ENCODE measurements at regions not wholly inside any gene's neighbourhood (a gene's known extent, or its start where the extent isn't known, plus 50 kb on each side); places are given as distances from the start of the nearest gene placed in this dataset.

GRCh38 chrX:4570151-4570550 is 856.7 kb upstream of the PRKX start:
- Histone ChIP-seq H3K4me1 (ENCODE audit: control insufficient read depth, insufficient read depth, low read depth, low read length) (no peaks in the 10 kb centered on the region), H4K8ac (ENCODE audit: low read length) (no peak overlapping the region), H3K27ac (ENCODE audit: low read length, poor library complexity, severe bottlenecking) (no peak overlapping the region), H3K9me3 (ENCODE audit: control insufficient read depth, low read length) (peaks cover 21% of the 10 kb centered on the region), H2BK120ac (ENCODE audit: low read depth, low read length) (no peak overlapping the region), H2AK5ac (ENCODE audit: low read length, severe bottlenecking) (no peak overlapping the region), H2BK12ac (ENCODE audit: low read length in 2 of 2) (no peak overlapping the region), H3K18ac (ENCODE audit: low read depth in 1 of 2, low read length in 2 of 2) (no peak overlapping the region), H3K23ac (ENCODE audit: low read length in 2 of 2) (no peak overlapping the region), H3K36me3 (ENCODE audit: control insufficient read depth in 1 of 2, insufficient read depth in 2 of 2, low read depth in 1 of 2, low read length in 2 of 2) (no peaks in the 10 kb centered on the region), H2BK5ac (ENCODE audit: low read depth, low read length, poor library complexity, severe bottlenecking) (no peak overlapping the region), H3K9ac (ENCODE audit: low read length) (no peak overlapping the region), H3K79me1 (replicated peaks; ENCODE audit: low read length, poor library complexity, severe bottlenecking) (no peaks in the 10 kb centered on the region), H3K4ac (ENCODE audit: low read depth in 1 of 2, low read length in 2 of 2) (no peak overlapping the region), H3K4me3 (ENCODE audit: insufficient read depth in 1 of 2, low read depth in 1 of 2, low read length in 2 of 2) (no peak overlapping the region), H2AFZ (ENCODE audit: low read depth, low read length) (no peak overlapping the region), H2BK15ac (ENCODE audit: low read depth, poor library complexity, severe bottlenecking) (no peak overlapping the region), H3K27me3 (ENCODE audit: control insufficient read depth in 1 of 2, insufficient read depth in 1 of 2, low read length in 2 of 2) (no peaks in the 10 kb centered on the region), H3K4me2 (ENCODE audit: low read length, poor library complexity, severe bottlenecking) (no peak overlapping the region), H3K14ac (ENCODE audit: low read length in 2 of 2) (no peak overlapping the region), H4K91ac (ENCODE audit: low read length) (no peak overlapping the region)
- DNase-seq, result peak; percentile 0
- WGBS, result 86% methylated on average over 1 of the region's 1 CpG

DNA sequence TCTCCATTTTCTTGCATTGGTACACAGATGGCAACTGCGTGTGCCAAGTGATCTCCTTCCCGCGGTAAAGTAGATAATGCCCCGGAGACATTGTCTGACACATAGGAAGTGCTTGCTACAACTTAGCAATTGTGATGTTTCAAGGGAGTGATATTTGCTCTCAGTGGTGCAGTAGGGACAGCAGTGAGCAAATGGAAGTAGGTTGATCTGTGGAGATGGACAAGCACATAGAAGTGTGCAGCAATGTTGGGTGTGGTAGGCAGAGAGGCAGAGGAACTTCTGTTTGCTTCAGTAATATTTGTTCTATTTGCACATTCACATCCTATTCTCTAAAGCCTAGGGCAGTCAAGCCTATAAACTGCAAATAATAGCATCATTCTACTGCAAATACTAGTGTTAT is 846.7 kb upstream of the PRKX start:
- H2AK5ac ChIP-seq (ENCODE audit: low read length, severe bottlenecking), result no peak overlapping the region
- no peak overlapping the region for H3K18ac ChIP-seq (ENCODE audit: low read depth in 1 of 2, low read length in 2 of 2)

GRCh38 chrX:4550018-4550417 is 836.6 kb upstream of the PRKX start:
- Histone ChIP-seq H3K4ac (ENCODE audit: low read depth in 1 of 2, low read length in 2 of 2) (no peak overlapping the region), H2AFZ (ENCODE audit: low read depth, low read length) (no peak overlapping the region), H3K18ac (ENCODE audit: low read depth in 1 of 2, low read length in 2 of 2) (no peak overlapping the region), H4K8ac (ENCODE audit: low read length) (no peak overlapping the region), H4K91ac (ENCODE audit: low read length) (no peak overlapping the region), H3K36me3 (ENCODE audit: control insufficient read depth in 1 of 2, insufficient read depth in 2 of 2, low read depth in 1 of 2, low read length in 2 of 2) (no peaks in the 10 kb centered on the region), H3K27ac (ENCODE audit: low read length, poor library complexity, severe bottlenecking) (no peak overlapping the region), H3K4me3 (ENCODE audit: insufficient read depth in 1 of 2, low read depth in 1 of 2, low read length in 2 of 2) (no peak overlapping the region), H3K4me1 (ENCODE audit: control insufficient read depth, insufficient read depth, low read depth, low read length) (no peaks in the 10 kb centered on the region), H3K4me2 (ENCODE audit: low read length, poor library complexity, severe bottlenecking) (no peak overlapping the region), H3K9me3 (ENCODE audit: control insufficient read depth, low read length) (no peaks in the 10 kb centered on the region), H3K23ac (ENCODE audit: low read length in 2 of 2) (no peak overlapping the region), H2BK120ac (ENCODE audit: low read depth, low read length) (no peak overlapping the region), H2AK5ac (ENCODE audit: low read length, severe bottlenecking) (no peak overlapping the region), H3K27me3 (ENCODE audit: control insufficient read depth in 1 of 2, insufficient read depth in 1 of 2, low read length in 2 of 2) (no peaks in the 10 kb centered on the region), H3K14ac (ENCODE audit: low read length in 2 of 2) (no peak overlapping the region), H2BK12ac (ENCODE audit: low read length in 2 of 2) (no peak overlapping the region), H2BK5ac (ENCODE audit: low read depth, low read length, poor library complexity, severe bottlenecking) (no peak overlapping the region), H3K9ac (ENCODE audit: low read length) (no peak overlapping the region), H2BK15ac (ENCODE audit: low read depth, poor library complexity, severe bottlenecking) (no peak overlapping the region), H3K79me1 (replicated peaks; ENCODE audit: low read length, poor library complexity, severe bottlenecking) (no peaks in the 10 kb centered on the region)
- WGBS, result 80% methylated on average over 2 of the region's 3 CpGs
- DNase-seq, result no peak

More for the DNA sequence above, 846.7 kb upstream of the PRKX start:
- Histone ChIP-seq H3K4me2 (ENCODE audit: low read length, poor library complexity, severe bottlenecking) (no peak overlapping the region), H3K23ac (ENCODE audit: low read length in 2 of 2) (no peak overlapping the region), H2BK15ac (ENCODE audit: low read depth, poor library complexity, severe bottlenecking) (no peak overlapping the region), H3K4me3 (ENCODE audit: insufficient read depth in 1 of 2, low read depth in 1 of 2, low read length in 2 of 2) (no peak overlapping the region), H3K79me1 (replicated peaks; ENCODE audit: low read length, poor library complexity, severe bottlenecking) (no peaks in the 10 kb centered on the region), H2BK120ac (ENCODE audit: low read depth, low read length) (no peak overlapping the region), H2AFZ (ENCODE audit: low read depth, low read length) (no peak overlapping the region), H3K4ac (ENCODE audit: low read depth in 1 of 2, low read length in 2 of 2) (no peak overlapping the region), H4K8ac (ENCODE audit: low read length) (no peak overlapping the region), H3K27me3 (ENCODE audit: control insufficient read depth in 1 of 2, insufficient read depth in 1 of 2, low read length in 2 of 2) (no peaks in the 10 kb centered on the region), H3K14ac (ENCODE audit: low read length in 2 of 2) (no peak overlapping the region), H3K9ac (ENCODE audit: low read length) (no peak overlapping the region), H3K4me1 (ENCODE audit: control insufficient read depth, insufficient read depth, low read depth, low read length) (no peaks in the 10 kb centered on the region), H3K9me3 (ENCODE audit: control insufficient read depth, low read length) (no peaks in the 10 kb centered on the region), H3K36me3 (ENCODE audit: control insufficient read depth in 1 of 2, insufficient read depth in 2 of 2, low read depth in 1 of 2, low read length in 2 of 2) (no peaks in the 10 kb centered on the region), H2BK5ac (ENCODE audit: low read depth, low read length, poor library complexity, severe bottlenecking) (no peak overlapping the region), H3K27ac (ENCODE audit: low read length, poor library complexity, severe bottlenecking) (no peak overlapping the region), H4K91ac (ENCODE audit: low read length) (no peak overlapping the region), H2BK12ac (ENCODE audit: low read length in 2 of 2) (no peak overlapping the region)
- WGBS, result 95% methylated on average over 4 of the region's 4 CpGs
- no peak for DNase-seq

DNA sequence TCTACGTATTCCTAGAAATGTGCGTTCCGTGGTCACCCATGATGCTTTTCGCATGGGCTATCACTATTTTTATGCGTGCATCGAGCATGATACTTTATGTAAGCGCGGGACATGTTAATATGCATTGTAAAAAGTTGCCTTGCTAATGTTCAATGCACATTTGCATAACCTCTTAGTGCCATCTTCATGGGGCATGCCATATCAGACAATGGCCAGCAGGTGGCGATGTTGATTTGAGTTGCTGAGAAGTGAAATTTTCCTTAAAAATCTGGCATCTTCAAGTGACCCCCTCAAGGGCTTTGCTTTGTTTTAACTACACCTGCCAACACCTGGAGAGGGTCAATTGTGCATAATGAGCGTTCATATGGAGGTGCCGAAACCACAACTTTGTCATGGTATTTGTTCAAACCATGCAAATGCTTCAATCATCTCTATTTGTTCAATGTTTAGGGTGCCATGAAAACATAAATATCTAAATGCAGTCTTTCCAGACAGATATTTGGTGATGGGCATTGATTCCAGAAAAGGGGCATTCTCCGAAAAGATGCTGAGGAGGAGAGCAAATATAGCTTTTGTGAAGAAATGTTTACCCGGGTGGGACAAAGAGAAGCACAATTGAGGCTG is 833.9 kb upstream of the PRKX start:
- no peak overlapping the region for H2AFZ ChIP-seq (ENCODE audit: low read depth, low read length)
- H3K4ac ChIP-seq (ENCODE audit: low read depth in 1 of 2, low read length in 2 of 2), result no peak overlapping the region
- H3K23ac ChIP-seq (ENCODE audit: low read length in 2 of 2), result no peak overlapping the region
- no peak overlapping the region for H3K4me3 ChIP-seq (ENCODE audit: insufficient read depth in 1 of 2, low read depth in 1 of 2, low read length in 2 of 2)
- peak; percentile 32 for DNase-seq
- H4K8ac ChIP-seq (ENCODE audit: low read length), result no peak overlapping the region
- H3K27ac ChIP-seq (ENCODE audit: low read length, poor library complexity, severe bottlenecking), result no peak overlapping the region
- H2BK5ac ChIP-seq (ENCODE audit: low read depth, low read length, poor library complexity, severe bottlenecking), result no peak overlapping the region
- H2BK15ac ChIP-seq (ENCODE audit: low read depth, poor library complexity, severe bottlenecking), result no peak overlapping the region
- no peaks in the 10 kb centered on the region for H3K79me1 ChIP-seq (replicated peaks; ENCODE audit: low read length, poor library complexity, severe bottlenecking)
- H3K27me3 ChIP-seq (ENCODE audit: control insufficient read depth in 1 of 2, insufficient read depth in 1 of 2, low read length in 2 of 2), result no peaks in the 10 kb centered on the region
- H4K91ac ChIP-seq (ENCODE audit: low read length), result no peak overlapping the region
- no peak overlapping the region for H3K4me2 ChIP-seq (ENCODE audit: low read length, poor library complexity, severe bottlenecking)
- H2AK5ac ChIP-seq (ENCODE audit: low read length, severe bottlenecking), result no peak overlapping the region
- no peak overlapping the region for H2BK120ac ChIP-seq (ENCODE audit: low read depth, low read length)
- H3K9ac ChIP-seq (ENCODE audit: low read length), result no peak overlapping the region
- no peaks in the 10 kb centered on the region for H3K9me3 ChIP-seq (ENCODE audit: control insufficient read depth, low read length)
- no peak overlapping the region for H3K18ac ChIP-seq (ENCODE audit: low read depth in 1 of 2, low read length in 2 of 2)
- no peak overlapping the region for H2BK12ac ChIP-seq (ENCODE audit: low read length in 2 of 2)
- H3K4me1 ChIP-seq (ENCODE audit: control insufficient read depth, insufficient read depth, low read depth, low read length), result no peaks in the 10 kb centered on the region
- no peak overlapping the region for H3K14ac ChIP-seq (ENCODE audit: low read length in 2 of 2)
- WGBS, result 53% methylated on average over 9 of the region's 13 CpGs
- no peaks in the 10 kb centered on the region for H3K36me3 ChIP-seq (ENCODE audit: control insufficient read depth in 1 of 2, insufficient read depth in 2 of 2, low read depth in 1 of 2, low read length in 2 of 2)

Data from mesenchymal stem cell (in vitro differentiated cells and primary cell).